Natural killer cell (primary cell): ENCODE measurements at regions not wholly inside any gene's neighbourhood (a gene's known extent, or its start where the extent isn't known, plus 50 kb on each side); places are given as distances from the start of the nearest gene placed in this dataset.

Experiments
- ATAC-seq, 3 donors: fragments of 150-1000 bp in 2 of 3; fragments of 200-7000 bp in 1 of 3; cut with Tn5 transposase; 1 replicate in 1 of 3; 2 replicates in 2 of 3; pipeline ENCODE4 v1.10.0; 2021; ENCODE audit warnings: mild to moderate bottlenecking in 2 of 3, moderate library complexity in 2 of 3
- DNase-seq, 2 donors: peaks; one replicate each; pipeline versions ENCODE4 v3.0.0 to v3.0.0-alpha.2; 2013 to 2021; ENCODE audit warnings: mixed read lengths in 1 of 2
- H3K27ac ChIP-seq: one replicate; pipeline ENCODE4 v1.5.1; 2013; ENCODE audit warnings: mild to moderate bottlenecking, low read length
- H3K27me3 ChIP-seq: one replicate; pipeline ENCODE4 v1.6.1; 2013; ENCODE audit warnings: low read length; ENCODE audit not compliant: control insufficient read depth, insufficient read depth
- H3K36me3 ChIP-seq: one replicate; pipeline ENCODE4 v1.6.1; 2013; ENCODE audit warnings: low read length; ENCODE audit not compliant: control insufficient read depth, insufficient read depth
- H3K4me1 ChIP-seq: one replicate; pipeline ENCODE4 v1.6.1; 2013; ENCODE audit warnings: low read length; ENCODE audit not compliant: control insufficient read depth, insufficient read depth
- H3K4me3 ChIP-seq: one replicate; pipeline ENCODE4 v1.5.1; 2013; ENCODE audit warnings: low read length
- H3K9me3 ChIP-seq: one replicate; pipeline ENCODE4 v1.6.1; 2013; ENCODE audit warnings: low read length; ENCODE audit not compliant: control insufficient read depth, insufficient read depth
- H3K27ac Mint-ChIP-seq, 2 donors: one replicate each; pipeline ENCODE4 v1.8.0; 2022; ENCODE audit warnings: mild to moderate bottlenecking in 2 of 2, mixed read lengths in 2 of 2, moderate library complexity in 1 of 2
- H3K27me3 Mint-ChIP-seq, 2 donors: one replicate each; pipeline ENCODE4 v1.8.0; 2022; ENCODE audit warnings: low read depth in 2 of 2, mixed read lengths in 2 of 2
- H3K36me3 Mint-ChIP-seq: one replicate; pipeline ENCODE4 v1.8.0; 2022; ENCODE audit warnings: mixed read lengths
- H3K4me1 Mint-ChIP-seq, 2 donors: one replicate each; pipeline ENCODE4 v1.8.0; 2022; ENCODE audit warnings: mixed read lengths in 2 of 2
- H3K4me3 Mint-ChIP-seq: one replicate; pipeline ENCODE4 v1.8.0; 2022; ENCODE audit warnings: mild to moderate bottlenecking, moderate library complexity, mixed read lengths
- H3K9me3 Mint-ChIP-seq, 2 donors: one replicate each; pipeline ENCODE4 v1.8.0; 2022; ENCODE audit warnings: mixed read lengths in 2 of 2
- CTCF ChIP-seq: fragments of 200-600 bp; IDR thresholded peaks from one replicate; pipeline ENCODE4 v1.8.0; 2022; ENCODE audit warnings: antibody characterized with exemption
- WGBS: methylation state at CpG from one replicate; pipeline ENCODE4 v1.1.7; 2013; ENCODE audit warnings: missing lambda C conversion rate; ENCODE audit not compliant: insufficient coverage; 5-methylcytosine and 5-hydroxymethylcytosine counted together
- intact Hi-C: fragments of 100-400 bp; cut with micrococcal nuclease; formaldehyde crosslinking; loops from one replicate; pipeline ENCODE4 v1.14.2; 2022

- intact Hi-C loops: no loop called here
- H3K4me1 ChIP-seq: no peaks in the 10 kb centered on the region
- H3K9me3 ChIP-seq: no peaks in the 10 kb centered on the region
- no peak overlapping the region for H3K4me3 ChIP-seq
- no peaks in the 10 kb centered on the region for H3K36me3 ChIP-seq
- DNase-seq (no peak), ATAC-seq (no peak)
- H3K27me3 ChIP-seq: no peaks in the 10 kb centered on the region
- H3K4me1 Mint-ChIP-seq: no peaks in the 10 kb centered on the region
- no peak overlapping the region for H3K27ac ChIP-seq
- H3K9me3 Mint-ChIP-seq: no peaks in the 10 kb centered on the region
- WGBS: 97% methylated on average over 7 of the region's 8 CpGs
- H3K36me3 Mint-ChIP-seq: no peaks in the 10 kb centered on the region
- H3K4me3 Mint-ChIP-seq: no peak overlapping the region
- TF ChIP-seq CTCF: no peak
- peaks cover 6 to 7% of the 10 kb centered on the region in 2 donors for H3K27me3 Mint-ChIP-seq
- no peak overlapping the region for H3K27ac Mint-ChIP-seq
Observed at GRCh38 chr6:139779988-139780774, 405.7 kb upstream of the CITED2 start.

GRCh38 chr6:139778688-139779087, 404.2 kb upstream of the CITED2 start:
- Mint-ChIP-seq H3K27ac (no peak overlapping the region), H3K4me1 (no peaks in the 10 kb centered on the region), H3K9me3 (no peaks in the 10 kb centered on the region), H3K27me3 (peaks cover 6 to 7% of the 10 kb centered on the region in 2 donors), H3K4me3 (no peak overlapping the region), H3K36me3 (no peaks in the 10 kb centered on the region)
- intact Hi-C loops: no loop called here
- Histone ChIP-seq H3K27me3 (no peaks in the 10 kb centered on the region), H3K4me1 (no peaks in the 10 kb centered on the region), H3K9me3 (no peaks in the 10 kb centered on the region), H3K36me3 (no peaks in the 10 kb centered on the region), H3K27ac (no peak overlapping the region), H3K4me3 (no peak overlapping the region)
- ATAC-seq (no peak), DNase-seq (no peak)
- WGBS: 97% methylated on average over 5 of the region's 5 CpGs
- no peak for TF ChIP-seq CTCF

DNA sequence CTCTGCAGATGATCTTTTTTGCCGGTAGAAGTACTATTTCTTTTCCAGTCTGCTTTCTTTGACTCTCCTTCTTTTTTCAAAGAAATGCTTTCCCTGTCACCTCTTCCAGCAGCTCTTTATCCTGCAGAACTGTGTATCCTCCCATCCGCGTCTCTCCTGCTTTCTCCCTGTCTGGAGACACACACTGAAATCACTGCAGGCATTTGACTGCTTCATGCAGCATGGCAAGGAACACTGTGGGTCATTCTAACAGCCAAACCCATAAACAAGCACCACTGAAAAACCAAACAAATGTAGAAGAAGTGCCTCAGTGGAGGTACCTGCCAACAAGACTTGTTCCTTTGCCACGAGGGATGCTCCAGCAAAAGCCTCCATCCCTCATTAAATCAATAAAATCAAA, 403.7 kb upstream of the CITED2 start:
- peaks cover 6 to 7% of the 10 kb centered on the region in 2 donors for H3K27me3 Mint-ChIP-seq
- Histone ChIP-seq H3K9me3 (no peaks in the 10 kb centered on the region), H3K27ac (no peak overlapping the region), H3K27me3 (no peaks in the 10 kb centered on the region), H3K4me3 (no peak overlapping the region), H3K4me1 (no peaks in the 10 kb centered on the region), H3K36me3 (no peaks in the 10 kb centered on the region)
- no peaks in the 10 kb centered on the region for H3K4me1 Mint-ChIP-seq
- H3K27ac Mint-ChIP-seq: no peak overlapping the region
- DNase-seq (no peak), ATAC-seq (no peak)
- H3K4me3 Mint-ChIP-seq: no peak overlapping the region
- no peaks in the 10 kb centered on the region for H3K9me3 Mint-ChIP-seq
- WGBS: 85% methylated on average over 4 of the region's 4 CpGs
- intact Hi-C loops: no loop called here
- TF ChIP-seq CTCF: no peak
- H3K36me3 Mint-ChIP-seq: no peaks in the 10 kb centered on the region
